ENCODE measurements at regions not wholly inside any gene's neighbourhood (a gene's known extent, or its start where the extent isn't known, plus 50 kb on each side); places are given as distances from the start of the nearest gene placed in this dataset.

DNA sequence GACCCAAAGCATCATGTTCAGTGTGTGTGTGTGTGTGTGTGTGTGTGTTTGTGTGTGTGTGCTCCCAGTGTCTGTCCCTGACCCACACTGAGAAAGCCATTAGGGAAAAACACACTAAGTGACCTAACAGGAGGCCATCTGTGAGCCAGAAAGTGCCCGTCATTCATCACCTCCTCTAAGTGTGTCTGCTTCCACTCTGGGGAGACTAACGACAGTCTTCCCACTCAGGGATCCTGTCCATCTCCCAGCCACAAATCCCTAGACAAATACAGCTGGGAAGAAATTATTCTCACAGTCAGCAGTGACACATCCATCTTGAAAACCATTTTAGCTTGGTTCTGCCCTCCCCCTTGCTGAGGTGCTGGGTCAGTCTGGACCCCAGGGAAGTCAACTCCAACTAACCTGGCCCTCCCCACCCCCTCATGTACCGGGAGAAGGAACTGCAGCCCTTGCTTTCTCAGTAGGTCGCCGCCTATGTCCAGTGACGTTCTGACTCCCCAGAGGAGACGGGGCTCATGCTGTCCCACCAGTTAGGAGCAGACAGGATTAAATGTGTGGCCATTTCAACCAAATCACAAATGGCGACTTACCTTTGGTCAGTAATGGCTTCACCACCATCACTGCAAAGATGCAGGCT is 296.5 kb upstream of the ZNF32 start (continued):
- TF ChIP-seq, protein P1, sequence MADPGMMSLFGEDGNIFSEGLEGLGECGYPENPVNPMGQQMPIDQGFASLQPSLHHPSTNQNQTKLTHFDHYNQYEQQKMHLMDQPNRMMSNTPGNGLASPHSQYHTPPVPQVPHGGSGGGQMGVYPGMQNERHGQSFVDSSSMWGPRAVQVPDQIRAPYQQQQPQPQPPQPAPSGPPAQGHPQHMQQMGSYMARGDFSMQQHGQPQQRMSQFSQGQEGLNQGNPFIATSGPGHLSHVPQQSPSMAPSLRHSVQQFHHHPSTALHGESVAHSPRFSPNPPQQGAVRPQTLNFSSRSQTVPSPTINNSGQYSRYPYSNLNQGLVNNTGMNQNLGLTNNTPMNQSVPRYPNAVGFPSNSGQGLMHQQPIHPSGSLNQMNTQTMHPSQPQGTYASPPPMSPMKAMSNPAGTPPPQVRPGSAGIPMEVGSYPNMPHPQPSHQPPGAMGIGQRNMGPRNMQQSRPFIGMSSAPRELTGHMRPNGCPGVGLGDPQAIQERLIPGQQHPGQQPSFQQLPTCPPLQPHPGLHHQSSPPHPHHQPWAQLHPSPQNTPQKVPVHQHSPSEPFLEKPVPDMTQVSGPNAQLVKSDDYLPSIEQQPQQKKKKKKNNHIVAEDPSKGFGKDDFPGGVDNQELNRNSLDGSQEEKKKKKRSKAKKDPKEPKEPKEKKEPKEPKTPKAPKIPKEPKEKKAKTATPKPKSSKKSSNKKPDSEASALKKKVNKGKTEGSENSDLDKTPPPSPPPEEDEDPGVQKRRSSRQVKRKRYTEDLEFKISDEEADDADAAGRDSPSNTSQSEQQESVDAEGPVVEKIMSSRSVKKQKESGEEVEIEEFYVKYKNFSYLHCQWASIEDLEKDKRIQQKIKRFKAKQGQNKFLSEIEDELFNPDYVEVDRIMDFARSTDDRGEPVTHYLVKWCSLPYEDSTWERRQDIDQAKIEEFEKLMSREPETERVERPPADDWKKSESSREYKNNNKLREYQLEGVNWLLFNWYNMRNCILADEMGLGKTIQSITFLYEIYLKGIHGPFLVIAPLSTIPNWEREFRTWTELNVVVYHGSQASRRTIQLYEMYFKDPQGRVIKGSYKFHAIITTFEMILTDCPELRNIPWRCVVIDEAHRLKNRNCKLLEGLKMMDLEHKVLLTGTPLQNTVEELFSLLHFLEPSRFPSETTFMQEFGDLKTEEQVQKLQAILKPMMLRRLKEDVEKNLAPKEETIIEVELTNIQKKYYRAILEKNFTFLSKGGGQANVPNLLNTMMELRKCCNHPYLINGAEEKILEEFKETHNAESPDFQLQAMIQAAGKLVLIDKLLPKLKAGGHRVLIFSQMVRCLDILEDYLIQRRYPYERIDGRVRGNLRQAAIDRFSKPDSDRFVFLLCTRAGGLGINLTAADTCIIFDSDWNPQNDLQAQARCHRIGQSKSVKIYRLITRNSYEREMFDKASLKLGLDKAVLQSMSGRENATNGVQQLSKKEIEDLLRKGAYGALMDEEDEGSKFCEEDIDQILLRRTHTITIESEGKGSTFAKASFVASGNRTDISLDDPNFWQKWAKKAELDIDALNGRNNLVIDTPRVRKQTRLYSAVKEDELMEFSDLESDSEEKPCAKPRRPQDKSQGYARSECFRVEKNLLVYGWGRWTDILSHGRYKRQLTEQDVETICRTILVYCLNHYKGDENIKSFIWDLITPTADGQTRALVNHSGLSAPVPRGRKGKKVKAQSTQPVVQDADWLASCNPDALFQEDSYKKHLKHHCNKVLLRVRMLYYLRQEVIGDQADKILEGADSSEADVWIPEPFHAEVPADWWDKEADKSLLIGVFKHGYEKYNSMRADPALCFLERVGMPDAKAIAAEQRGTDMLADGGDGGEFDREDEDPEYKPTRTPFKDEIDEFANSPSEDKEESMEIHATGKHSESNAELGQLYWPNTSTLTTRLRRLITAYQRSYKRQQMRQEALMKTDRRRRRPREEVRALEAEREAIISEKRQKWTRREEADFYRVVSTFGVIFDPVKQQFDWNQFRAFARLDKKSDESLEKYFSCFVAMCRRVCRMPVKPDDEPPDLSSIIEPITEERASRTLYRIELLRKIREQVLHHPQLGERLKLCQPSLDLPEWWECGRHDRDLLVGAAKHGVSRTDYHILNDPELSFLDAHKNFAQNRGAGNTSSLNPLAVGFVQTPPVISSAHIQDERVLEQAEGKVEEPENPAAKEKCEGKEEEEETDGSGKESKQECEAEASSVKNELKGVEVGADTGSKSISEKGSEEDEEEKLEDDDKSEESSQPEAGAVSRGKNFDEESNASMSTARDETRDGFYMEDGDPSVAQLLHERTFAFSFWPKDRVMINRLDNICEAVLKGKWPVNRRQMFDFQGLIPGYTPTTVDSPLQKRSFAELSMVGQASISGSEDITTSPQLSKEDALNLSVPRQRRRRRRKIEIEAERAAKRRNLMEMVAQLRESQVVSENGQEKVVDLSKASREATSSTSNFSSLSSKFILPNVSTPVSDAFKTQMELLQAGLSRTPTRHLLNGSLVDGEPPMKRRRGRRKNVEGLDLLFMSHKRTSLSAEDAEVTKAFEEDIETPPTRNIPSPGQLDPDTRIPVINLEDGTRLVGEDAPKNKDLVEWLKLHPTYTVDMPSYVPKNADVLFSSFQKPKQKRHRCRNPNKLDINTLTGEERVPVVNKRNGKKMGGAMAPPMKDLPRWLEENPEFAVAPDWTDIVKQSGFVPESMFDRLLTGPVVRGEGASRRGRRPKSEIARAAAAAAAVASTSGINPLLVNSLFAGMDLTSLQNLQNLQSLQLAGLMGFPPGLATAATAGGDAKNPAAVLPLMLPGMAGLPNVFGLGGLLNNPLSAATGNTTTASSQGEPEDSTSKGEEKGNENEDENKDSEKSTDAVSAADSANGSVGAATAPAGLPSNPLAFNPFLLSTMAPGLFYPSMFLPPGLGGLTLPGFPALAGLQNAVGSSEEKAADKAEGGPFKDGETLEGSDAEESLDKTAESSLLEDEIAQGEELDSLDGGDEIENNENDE (IDR thresholded peaks at IDR 0.05; ENCODE audit: insufficient replicate concordance, low read length), result no peak
- no peak for TF ChIP-seq YY1 (IDR thresholded peaks at IDR 0.05; ENCODE audit: low read depth, low read length)
- TF ChIP-seq, protein P2, sequence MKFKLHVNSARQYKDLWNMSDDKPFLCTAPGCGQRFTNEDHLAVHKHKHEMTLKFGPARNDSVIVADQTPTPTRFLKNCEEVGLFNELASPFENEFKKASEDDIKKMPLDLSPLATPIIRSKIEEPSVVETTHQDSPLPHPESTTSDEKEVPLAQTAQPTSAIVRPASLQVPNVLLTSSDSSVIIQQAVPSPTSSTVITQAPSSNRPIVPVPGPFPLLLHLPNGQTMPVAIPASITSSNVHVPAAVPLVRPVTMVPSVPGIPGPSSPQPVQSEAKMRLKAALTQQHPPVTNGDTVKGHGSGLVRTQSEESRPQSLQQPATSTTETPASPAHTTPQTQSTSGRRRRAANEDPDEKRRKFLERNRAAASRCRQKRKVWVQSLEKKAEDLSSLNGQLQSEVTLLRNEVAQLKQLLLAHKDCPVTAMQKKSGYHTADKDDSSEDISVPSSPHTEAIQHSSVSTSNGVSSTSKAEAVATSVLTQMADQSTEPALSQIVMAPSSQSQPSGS (IDR thresholded peaks at IDR 0.05; ENCODE audit: low read length), result no peak
- no peak for TF ChIP-seq GABPA (IDR thresholded peaks at IDR 0.05; ENCODE audit: borderline replicate concordance, insufficient read depth, low read length)

Data from H1 (cell line).